Activated CD4-positive, alpha-beta memory T cell treated with anti-CD3 and anti-CD28 coated beads for 36 hours (primary cell): ENCODE measurements at regions not wholly inside any gene's neighbourhood (a gene's known extent, or its start where the extent isn't known, plus 50 kb on each side); places are given as distances from the start of the nearest gene placed in this dataset.

Experiments
- CTCF ChIA-PET: fragments of 350-600 bp; sonication (Branson Sonifier 250); formaldehyde crosslinking; loops from one replicate; lab custom pipeline; 2021; ENCODE audit warnings: antibody characterized with exemption, inconsistent platforms; lab: Charles Lee
- POLR2A ChIA-PET: fragments of 350-600 bp; sonication (Branson Sonifier 250); formaldehyde crosslinking; loops from one replicate; lab custom pipeline; 2021; ENCODE audit warnings: antibody characterized with exemption; lab: Charles Lee
- DNase-seq: peaks from one replicate; pipeline ENCODE4 v3.0.0-alpha.2; 2020
- H3K27ac Mint-ChIP-seq: one replicate; pipeline ENCODE4 v1.8.0; 2021; ENCODE audit warnings: mixed read lengths
- H3K27me3 Mint-ChIP-seq: one replicate; pipeline ENCODE4 v1.8.0; 2021; ENCODE audit warnings: mixed read lengths
- H3K36me3 Mint-ChIP-seq: one replicate; pipeline ENCODE4 v1.8.0; 2021; ENCODE audit warnings: mixed read lengths
- H3K4me1 Mint-ChIP-seq: one replicate; pipeline ENCODE4 v1.8.0; 2021; ENCODE audit warnings: low read depth, mixed read lengths
- H3K4me3 Mint-ChIP-seq: one replicate; pipeline ENCODE4 v1.8.0; 2021; ENCODE audit warnings: mild to moderate bottlenecking, mixed read lengths
- H3K9me3 Mint-ChIP-seq: one replicate; pipeline ENCODE4 v1.8.0; 2021; ENCODE audit warnings: mixed read lengths
- intact Hi-C: fragments of 100-400 bp; cut with micrococcal nuclease; formaldehyde crosslinking; loops from one replicate; pipeline ENCODE4 v1.15.1; 2023

DNA sequence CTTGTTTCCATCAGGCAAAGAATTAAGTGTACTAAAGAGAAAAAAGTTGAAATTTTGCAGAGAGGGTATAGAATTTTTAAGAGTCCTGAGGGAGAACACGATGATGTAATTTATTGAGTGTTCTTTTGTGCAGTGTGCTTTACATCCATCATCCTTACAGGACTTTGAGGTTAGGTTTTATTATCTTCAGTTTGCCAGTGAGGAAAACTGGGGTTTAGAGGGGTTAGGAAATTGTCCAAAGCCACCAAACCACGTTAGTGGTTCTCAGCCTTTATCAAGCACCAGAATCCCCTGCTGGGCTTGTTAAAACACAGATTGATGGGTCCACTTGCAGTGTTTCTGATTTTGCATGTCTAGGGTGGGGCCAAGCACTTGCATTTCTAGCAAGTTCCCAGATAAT, 277.5 kb downstream of the KCNS3 start:
- intact Hi-C loops: no loop called here
- H3K4me3 Mint-ChIP-seq: no peak overlapping the region
- no peaks in the 10 kb centered on the region for H3K9me3 Mint-ChIP-seq
- no peak for DNase-seq
- peaks cover 2% of the 10 kb centered on the region for H3K27me3 Mint-ChIP-seq
- H3K27ac Mint-ChIP-seq: no peak overlapping the region
- ChIA-PET POLR2A (no interaction called here), CTCF (interaction anchor here (1.1 kb wide), 1 partner anchor 12 kb away, joined by 3 read pairs; no protein-coding TSS in a partner anchor)
- H3K36me3 Mint-ChIP-seq: no peaks in the 10 kb centered on the region
- H3K4me1 Mint-ChIP-seq: no peaks in the 10 kb centered on the region

DNA sequence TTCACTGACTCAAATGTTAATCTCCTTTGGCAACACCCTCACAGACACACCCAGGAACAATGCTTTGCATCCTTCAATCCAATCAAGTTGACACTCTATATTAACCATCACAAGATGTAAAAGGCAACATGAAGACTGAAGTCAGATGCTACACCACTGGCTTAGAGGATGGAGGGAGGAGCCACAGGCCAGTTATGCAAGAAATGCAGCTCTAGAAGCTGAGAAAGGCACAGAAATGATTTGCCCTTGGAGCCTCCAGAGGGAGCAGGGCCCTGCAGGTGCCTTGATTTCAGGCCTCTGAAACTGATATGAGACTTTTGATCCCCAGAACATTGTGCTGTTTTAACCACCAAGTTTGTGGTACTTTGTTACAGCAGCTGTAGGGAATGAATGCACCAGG, 276.3 kb downstream of the KCNS3 start:
- H3K4me3 Mint-ChIP-seq: no peak overlapping the region
- POLR2A ChIA-PET: no interaction called here
- H3K4me1 Mint-ChIP-seq: no peaks in the 10 kb centered on the region
- H3K9me3 Mint-ChIP-seq: no peaks in the 10 kb centered on the region
- H3K36me3 Mint-ChIP-seq: no peaks in the 10 kb centered on the region
- H3K27me3 Mint-ChIP-seq: peaks cover 2% of the 10 kb centered on the region
- no peak for DNase-seq
- intact Hi-C loops: no loop called here
- H3K27ac Mint-ChIP-seq: no peak overlapping the region
- CTCF ChIA-PET: no interaction called here

DNA sequence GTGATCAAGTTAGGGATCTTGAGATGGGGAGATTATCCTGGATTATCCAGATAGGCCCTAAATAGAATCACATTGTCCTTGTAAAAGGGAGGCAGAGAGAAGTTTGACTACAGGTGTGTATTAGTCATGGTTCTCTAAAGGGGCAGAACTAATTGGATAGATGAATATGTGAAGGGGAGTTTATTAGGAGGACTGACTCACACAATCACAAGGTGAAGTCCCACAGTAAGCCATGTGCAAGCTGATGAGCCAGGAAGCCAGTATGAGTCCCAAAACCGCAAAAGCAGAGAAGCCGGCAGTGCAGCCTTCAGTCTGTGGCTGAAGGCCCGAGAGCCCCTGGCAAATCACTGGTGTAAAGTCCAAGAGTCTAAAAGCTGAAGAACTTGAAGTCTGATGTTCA, 275.8 kb downstream of the KCNS3 start:
- Mint-ChIP-seq H3K36me3 (no peaks in the 10 kb centered on the region), H3K4me1 (no peaks in the 10 kb centered on the region), H3K9me3 (no peaks in the 10 kb centered on the region), H3K27ac (no peak overlapping the region), H3K4me3 (no peak overlapping the region), H3K27me3 (peaks cover 2% of the 10 kb centered on the region)
- intact Hi-C loops: no loop called here
- ChIA-PET POLR2A (no interaction called here), CTCF (no interaction called here)
- DNase-seq: no peak

DNA sequence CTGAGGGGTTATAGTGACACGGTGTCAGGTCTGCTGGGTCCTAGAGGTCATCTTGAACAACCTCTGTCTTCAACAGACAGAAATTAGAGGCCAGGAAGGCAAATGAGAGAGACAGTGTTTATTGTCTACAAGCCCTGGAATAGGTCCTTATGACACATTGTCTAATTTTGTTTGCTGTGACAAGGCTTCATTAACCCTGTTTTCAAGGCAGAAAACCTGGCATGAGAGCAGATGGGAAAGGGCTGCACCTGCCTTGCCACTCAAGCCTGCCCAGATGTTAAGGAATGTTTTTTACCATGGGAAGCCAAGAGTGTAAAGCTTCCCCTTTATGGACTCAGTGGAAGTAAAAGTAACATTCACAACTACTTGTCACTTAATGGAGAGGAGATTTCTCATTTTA, 275.3 kb downstream of the KCNS3 start:
- peaks cover 2% of the 10 kb centered on the region for H3K27me3 Mint-ChIP-seq
- ChIA-PET CTCF (no interaction called here), POLR2A (no interaction called here)
- no peaks in the 10 kb centered on the region for H3K36me3 Mint-ChIP-seq
- no peaks in the 10 kb centered on the region for H3K4me1 Mint-ChIP-seq
- DNase-seq: no peak
- no peak overlapping the region for H3K4me3 Mint-ChIP-seq
- H3K27ac Mint-ChIP-seq: no peak overlapping the region
- no peaks in the 10 kb centered on the region for H3K9me3 Mint-ChIP-seq
- intact Hi-C loops: no loop called here

DNA sequence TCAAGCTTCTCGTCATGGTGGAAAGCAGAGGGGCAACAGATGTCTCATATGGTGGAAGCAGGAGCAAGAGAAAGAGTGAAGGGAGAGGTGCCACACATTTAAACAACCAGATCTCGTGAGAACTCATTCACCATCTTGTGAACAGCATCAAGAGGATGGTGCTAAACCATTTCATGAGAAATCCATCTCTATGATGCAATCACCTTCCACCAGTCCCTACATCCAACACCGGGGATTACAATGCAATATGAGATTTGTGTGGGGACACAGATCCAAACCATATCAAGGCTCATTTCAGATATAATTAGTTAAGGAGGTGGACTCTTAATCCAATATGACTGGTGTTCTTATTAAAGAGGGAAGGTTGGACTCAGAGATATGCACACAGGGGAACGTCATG, 272.8 kb downstream of the KCNS3 start:
- H3K36me3 Mint-ChIP-seq: no peaks in the 10 kb centered on the region
- DNase-seq: no peak
- no peaks in the 10 kb centered on the region for H3K4me1 Mint-ChIP-seq
- intact Hi-C loops: no loop called here
- no peak overlapping the region for H3K27ac Mint-ChIP-seq
- ChIA-PET CTCF (no interaction called here), POLR2A (no interaction called here)
- no peaks in the 10 kb centered on the region for H3K9me3 Mint-ChIP-seq
- H3K4me3 Mint-ChIP-seq: no peak overlapping the region
- peaks cover 2% of the 10 kb centered on the region for H3K27me3 Mint-ChIP-seq

DNA sequence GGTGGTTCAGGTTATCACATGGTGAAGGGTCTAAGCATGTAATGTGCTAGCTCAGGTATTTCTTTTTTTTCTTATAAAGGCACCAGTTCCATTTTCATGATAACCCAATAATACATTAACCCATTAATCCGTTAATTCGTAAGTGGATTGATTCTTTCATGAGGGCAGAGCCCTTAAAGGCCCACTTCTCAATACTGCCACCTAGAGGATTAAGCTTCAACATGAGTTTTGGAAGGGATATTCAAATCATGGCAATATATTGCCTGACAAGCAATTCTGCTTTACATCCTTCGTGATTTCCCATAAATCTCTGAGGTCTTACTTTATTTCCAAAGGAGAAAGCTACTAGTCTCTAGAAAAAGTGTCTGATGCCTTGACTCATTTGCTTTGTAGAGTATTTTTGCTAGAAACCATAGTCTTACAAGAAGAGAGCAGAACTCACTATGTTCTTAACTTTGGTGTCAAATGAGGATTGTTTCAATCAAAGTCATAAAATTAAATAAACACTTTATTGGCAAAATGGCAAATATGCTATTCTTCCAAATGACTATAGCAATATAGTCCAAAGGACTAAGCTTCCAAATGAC, 271.3 kb downstream of the KCNS3 start:
- Mint-ChIP-seq H3K4me1 (no peaks in the 10 kb centered on the region), H3K27me3 (no peaks in the 10 kb centered on the region), H3K4me3 (no peak overlapping the region), H3K9me3 (no peaks in the 10 kb centered on the region), H3K27ac (no peak overlapping the region), H3K36me3 (no peaks in the 10 kb centered on the region)
- POLR2A ChIA-PET: no interaction called here
- DNase-seq: no peak
- CTCF ChIA-PET: interaction anchor here (0.5 to 2.2 kb wide), 7 partner anchors 10 to 299 kb away, joined by 3 to 8 read pairs (median 3); no protein-coding TSS in a partner anchor
- intact Hi-C loops: loop anchor here (10.0 kb wide), 1 partner anchor 295 kb away; no protein-coding TSS in a partner anchor

DNA sequence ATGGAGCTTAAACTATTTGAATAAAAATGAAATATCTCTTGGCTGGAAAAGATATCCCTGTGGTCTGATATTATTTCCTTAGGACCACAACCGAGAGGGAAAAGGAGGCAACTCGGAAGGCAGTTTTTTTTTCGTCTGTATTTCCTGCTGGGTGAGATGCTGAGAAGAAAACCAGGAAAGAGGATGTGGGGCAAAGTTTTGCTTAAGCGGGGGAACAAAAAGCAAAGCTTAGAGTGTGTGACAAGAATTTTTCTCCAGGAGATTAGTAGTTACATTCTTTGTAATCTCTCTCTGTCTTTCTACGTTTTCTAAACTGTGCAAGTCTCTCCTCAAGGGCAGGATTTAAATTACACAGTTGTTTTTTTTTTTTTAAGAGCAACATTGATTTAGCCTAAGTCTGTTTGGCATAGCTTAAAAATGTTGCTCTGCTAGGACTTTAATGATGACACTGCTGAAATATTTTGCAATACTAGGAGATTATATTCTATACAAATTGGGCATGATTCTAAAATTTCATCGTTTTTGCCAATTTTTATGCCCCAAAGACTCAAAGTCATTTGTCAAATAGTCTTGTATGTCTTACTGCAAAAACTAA, 258.5 kb downstream of the KCNS3 start:
- Mint-ChIP-seq H3K27ac (no peak overlapping the region), H3K27me3 (no peaks in the 10 kb centered on the region), H3K4me1 (peaks cover 4% of the 10 kb centered on the region), H3K36me3 (no peaks in the 10 kb centered on the region), H3K4me3 (no peak overlapping the region), H3K9me3 (peaks cover 5% of the 10 kb centered on the region)
- intact Hi-C loops: no loop called here
- POLR2A ChIA-PET: no interaction called here
- CTCF ChIA-PET: no interaction called here
- DNase-seq: no peak

DNA sequence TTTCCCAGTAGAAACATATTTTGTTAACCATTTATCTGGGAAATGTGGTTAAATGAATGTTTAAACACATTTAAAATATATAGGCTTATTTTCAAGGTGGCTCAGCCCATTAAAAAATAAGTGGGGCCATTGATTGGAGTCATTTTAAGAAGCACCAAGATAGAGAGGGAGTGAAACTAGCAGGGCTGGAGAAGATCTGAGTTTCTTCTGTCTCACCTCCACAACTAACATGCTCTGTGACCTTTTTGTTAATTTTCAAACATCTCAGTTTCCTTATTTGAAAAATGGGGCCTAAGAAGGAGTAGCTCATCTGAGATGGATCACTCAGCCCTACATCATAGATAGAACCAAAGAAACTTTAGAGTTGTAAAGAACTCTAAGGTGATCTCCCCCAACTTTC, 254.8 kb downstream of the KCNS3 start:
- intact Hi-C loops: no loop called here
- POLR2A ChIA-PET: no interaction called here
- DNase-seq: no peak
- Mint-ChIP-seq H3K27ac (no peak overlapping the region), H3K36me3 (no peaks in the 10 kb centered on the region), H3K4me3 (no peak overlapping the region), H3K4me1 (peaks cover 4% of the 10 kb centered on the region), H3K9me3 (no peaks in the 10 kb centered on the region), H3K27me3 (no peaks in the 10 kb centered on the region)
- CTCF ChIA-PET: no interaction called here

DNA sequence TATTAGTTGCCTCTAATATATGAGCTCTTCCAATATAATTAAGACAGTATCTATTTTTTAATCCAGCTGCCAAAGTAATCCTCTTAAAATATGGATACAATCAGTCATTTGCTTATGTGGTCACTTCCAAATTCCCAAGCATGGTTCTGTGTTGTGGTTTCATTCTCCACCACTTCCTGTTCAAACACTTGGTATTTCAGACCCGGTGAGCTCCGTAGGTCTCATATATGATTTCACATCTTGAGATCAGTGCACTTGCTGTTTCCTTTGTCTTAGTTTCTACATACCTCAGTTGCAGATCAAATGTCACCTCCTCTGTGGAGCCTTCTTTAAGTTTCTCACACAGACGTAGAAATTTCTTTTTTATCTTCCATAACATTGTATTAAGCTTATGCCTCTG, 254.2 kb downstream of the KCNS3 start:
- DNase-seq: no peak
- peaks cover 4% of the 10 kb centered on the region for H3K4me1 Mint-ChIP-seq
- ChIA-PET POLR2A (no interaction called here), CTCF (no interaction called here)
- intact Hi-C loops: no loop called here
- no peaks in the 10 kb centered on the region for H3K27me3 Mint-ChIP-seq
- no peak overlapping the region for H3K27ac Mint-ChIP-seq
- H3K4me3 Mint-ChIP-seq: no peak overlapping the region
- H3K9me3 Mint-ChIP-seq: no peaks in the 10 kb centered on the region
- no peaks in the 10 kb centered on the region for H3K36me3 Mint-ChIP-seq

DNA sequence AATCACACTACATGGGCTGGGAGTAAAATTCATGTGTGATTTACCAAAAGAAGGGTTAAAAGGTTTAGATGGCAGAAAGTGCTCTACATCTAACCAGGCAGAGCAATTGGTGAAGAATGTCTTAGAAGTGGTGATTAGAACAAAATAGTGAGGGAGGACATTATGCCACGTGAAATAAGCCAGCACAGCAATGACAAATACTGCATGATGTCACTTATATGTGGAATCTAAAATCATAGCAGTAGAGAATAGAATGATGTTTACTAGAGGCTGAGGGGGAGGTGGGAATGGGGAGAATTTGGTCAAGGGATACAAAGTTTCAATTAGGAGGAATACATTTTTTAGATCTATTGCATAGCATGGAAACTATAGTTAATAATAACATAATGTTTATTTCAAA, 253.3 kb downstream of the KCNS3 start:
- intact Hi-C loops: no loop called here

DNA sequence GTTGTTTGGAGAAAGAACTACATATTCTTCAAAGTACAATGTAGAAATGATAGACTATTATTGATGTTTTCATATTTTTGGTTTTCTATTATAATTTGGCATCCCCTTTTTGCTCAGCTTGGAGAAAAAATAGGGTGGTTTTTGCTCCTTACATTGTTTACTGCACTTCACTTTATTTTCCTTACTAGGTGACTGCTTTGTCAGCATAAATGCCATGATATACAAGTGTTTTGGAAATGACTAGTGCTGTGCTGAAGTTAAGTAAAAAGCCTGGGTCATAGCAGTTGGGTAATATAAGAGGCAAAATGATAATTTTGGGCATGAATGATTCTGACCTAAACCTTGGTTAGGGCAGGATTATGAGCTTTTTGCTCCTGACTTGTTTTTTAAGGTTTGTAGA, 250.9 kb downstream of the KCNS3 start:
- no peak overlapping the region for H3K27ac Mint-ChIP-seq
- H3K4me3 Mint-ChIP-seq: no peak overlapping the region
- no peaks in the 10 kb centered on the region for H3K27me3 Mint-ChIP-seq
- no peaks in the 10 kb centered on the region for H3K9me3 Mint-ChIP-seq
- intact Hi-C loops: no loop called here
- no peaks in the 10 kb centered on the region for H3K36me3 Mint-ChIP-seq
- CTCF ChIA-PET: no interaction called here
- no peak for DNase-seq
- POLR2A ChIA-PET: no interaction called here
- peaks cover 4% of the 10 kb centered on the region for H3K4me1 Mint-ChIP-seq

More for the DNA sequence above, 253.3 kb downstream of the KCNS3 start:
- no peaks in the 10 kb centered on the region for H3K36me3 Mint-ChIP-seq
- CTCF ChIA-PET: no interaction called here
- H3K27me3 Mint-ChIP-seq: no peaks in the 10 kb centered on the region
- no peak overlapping the region for H3K27ac Mint-ChIP-seq
- H3K4me1 Mint-ChIP-seq: peaks cover 4% of the 10 kb centered on the region
- H3K9me3 Mint-ChIP-seq: no peaks in the 10 kb centered on the region
- H3K4me3 Mint-ChIP-seq: no peak overlapping the region
- no peak for DNase-seq
- POLR2A ChIA-PET: no interaction called here

DNA sequence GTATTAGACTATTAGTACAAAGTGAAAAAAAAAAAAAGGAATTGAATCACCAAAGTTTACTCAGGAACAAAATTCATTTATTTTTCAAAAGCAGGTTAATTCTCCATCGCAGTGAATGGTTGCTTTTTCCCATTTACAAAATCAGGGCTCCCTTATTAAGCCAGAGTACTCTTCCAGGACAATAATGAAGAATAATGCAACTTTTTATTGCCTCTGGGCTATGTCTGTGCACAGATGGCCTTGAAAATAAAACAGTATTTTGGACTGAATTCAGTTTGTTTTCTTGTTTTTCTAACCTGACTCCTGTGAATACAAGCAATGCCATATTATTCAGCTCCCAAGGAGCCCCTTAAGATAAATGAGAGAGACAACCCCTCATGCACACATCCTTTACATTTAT, 246.8 kb downstream of the KCNS3 start:
- intact Hi-C loops: no loop called here
- DNase-seq: no peak

More for the DNA sequence above, 246.8 kb downstream of the KCNS3 start:
- Mint-ChIP-seq H3K4me3 (no peak overlapping the region), H3K27ac (no peak overlapping the region), H3K36me3 (no peaks in the 10 kb centered on the region), H3K9me3 (no peaks in the 10 kb centered on the region), H3K4me1 (no peaks in the 10 kb centered on the region), H3K27me3 (no peaks in the 10 kb centered on the region)
- CTCF ChIA-PET: interaction anchor here (1.6 kb wide), 1 partner anchor 24 kb away, joined by 5 read pairs; no protein-coding TSS in a partner anchor
- POLR2A ChIA-PET: no interaction called here
